ENCODE measurements at regions not wholly inside any gene's neighbourhood (a gene's known extent, or its start where the extent isn't known, plus 50 kb on each side); places are given as distances from the start of the nearest gene placed in this dataset.

GRCh38 chr18:46289463-46289862 is 185.3 kb downstream of the HAUS1 start:
- no peaks in the 10 kb centered on the region for H3K9me3 Mint-ChIP-seq
- no peak overlapping the region for H3K4me3 Mint-ChIP-seq
- H3K27me3 Mint-ChIP-seq (ENCODE audit: insufficient read depth) = peaks cover 10% of the 10 kb centered on the region
- no peaks in the 10 kb centered on the region for H3K4me1 Mint-ChIP-seq (ENCODE audit: low read depth)
- no peak overlapping the region for H3K27ac Mint-ChIP-seq
- H3K36me3 Mint-ChIP-seq (ENCODE audit: low read depth) = no peaks in the 10 kb centered on the region
- no peak for TF ChIP-seq CTCF (IDR thresholded peaks at IDR 0.05)
- no peak for DNase-seq

- no peaks in the 10 kb centered on the region for H3K36me3 Mint-ChIP-seq (ENCODE audit: low read depth)
- H3K27me3 Mint-ChIP-seq (ENCODE audit: insufficient read depth) = peaks cover 10% of the 10 kb centered on the region
- DNase-seq = no peak
- no peak overlapping the region for H3K4me3 Mint-ChIP-seq
- TF ChIP-seq CTCF (IDR thresholded peaks at IDR 0.05) = no peak
- no peaks in the 10 kb centered on the region for H3K9me3 Mint-ChIP-seq
- no peak overlapping the region for H3K27ac Mint-ChIP-seq
- H3K4me1 Mint-ChIP-seq (ENCODE audit: low read depth) = no peaks in the 10 kb centered on the region
Observed at GRCh38 chr18:46289931-46290330, 185.7 kb downstream of the HAUS1 start.

GRCh38 chr18:46290440-46291020 is 186.3 kb downstream of the HAUS1 start:
- H3K27ac Mint-ChIP-seq = no peak overlapping the region
- no peak for DNase-seq
- no peak overlapping the region for H3K4me3 Mint-ChIP-seq
- H3K4me1 Mint-ChIP-seq (ENCODE audit: low read depth) = no peaks in the 10 kb centered on the region
- H3K27me3 Mint-ChIP-seq (ENCODE audit: insufficient read depth) = peaks cover 12% of the 10 kb centered on the region
- no peak for TF ChIP-seq CTCF (IDR thresholded peaks at IDR 0.05)
- H3K9me3 Mint-ChIP-seq = no peaks in the 10 kb centered on the region
- H3K36me3 Mint-ChIP-seq (ENCODE audit: low read depth) = no peaks in the 10 kb centered on the region

- no peak for DNase-seq
- no peaks in the 10 kb centered on the region for H3K9me3 Mint-ChIP-seq
- H3K4me3 Mint-ChIP-seq = no peak overlapping the region
- H3K4me1 Mint-ChIP-seq (ENCODE audit: low read depth) = no peaks in the 10 kb centered on the region
- no peak overlapping the region for H3K27ac Mint-ChIP-seq
- H3K36me3 Mint-ChIP-seq (ENCODE audit: low read depth) = no peaks in the 10 kb centered on the region
- H3K27me3 Mint-ChIP-seq (ENCODE audit: insufficient read depth) = peaks cover 10% of the 10 kb centered on the region
- TF ChIP-seq CTCF (IDR thresholded peaks at IDR 0.05) = no peak
Observed at GRCh38 chr18:46291149-46291548, 187.0 kb downstream of the HAUS1 start.

GRCh38 chr18:46293742-46294181 is 189.6 kb downstream of the HAUS1 start:
- Mint-ChIP-seq H3K36me3 (ENCODE audit: low read depth) (no peaks in the 10 kb centered on the region), H3K4me3 (no peak overlapping the region), H3K9me3 (no peaks in the 10 kb centered on the region), H3K27me3 (ENCODE audit: insufficient read depth) (peaks cover 14% of the 10 kb centered on the region), H3K4me1 (ENCODE audit: low read depth) (no peaks in the 10 kb centered on the region), H3K27ac (no peak overlapping the region)
- no peak for DNase-seq
- TF ChIP-seq CTCF (IDR thresholded peaks at IDR 0.05) = no peak

- Mint-ChIP-seq H3K9me3 (no peaks in the 10 kb centered on the region), H3K27me3 (ENCODE audit: insufficient read depth) (peaks cover 13% of the 10 kb centered on the region), H3K4me1 (ENCODE audit: low read depth) (no peaks in the 10 kb centered on the region), H3K27ac (no peak overlapping the region), H3K36me3 (ENCODE audit: low read depth) (no peaks in the 10 kb centered on the region), H3K4me3 (no peak overlapping the region)
- DNase-seq = no peak
- no peak for TF ChIP-seq CTCF (IDR thresholded peaks at IDR 0.05)
Observed at GRCh38 chr18:46294318-46294717, 190.1 kb downstream of the HAUS1 start.
